NCI-H2029 (cell line): ENCODE measurements at regions not wholly inside any gene's neighbourhood (a gene's known extent, or its start where the extent isn't known, plus 50 kb on each side); places are given as distances from the start of the nearest gene placed in this dataset.
"Not testable (repeated sequence)": the region's sequence is repeated elsewhere in the genome, so short reads cannot be mapped to it uniquely, and the experiment has no call there.

Experiments
- DNase-seq: peaks from one replicate; lab custom pipeline; 2025; lab: John Stamatoyannopoulos, UW

DNA sequence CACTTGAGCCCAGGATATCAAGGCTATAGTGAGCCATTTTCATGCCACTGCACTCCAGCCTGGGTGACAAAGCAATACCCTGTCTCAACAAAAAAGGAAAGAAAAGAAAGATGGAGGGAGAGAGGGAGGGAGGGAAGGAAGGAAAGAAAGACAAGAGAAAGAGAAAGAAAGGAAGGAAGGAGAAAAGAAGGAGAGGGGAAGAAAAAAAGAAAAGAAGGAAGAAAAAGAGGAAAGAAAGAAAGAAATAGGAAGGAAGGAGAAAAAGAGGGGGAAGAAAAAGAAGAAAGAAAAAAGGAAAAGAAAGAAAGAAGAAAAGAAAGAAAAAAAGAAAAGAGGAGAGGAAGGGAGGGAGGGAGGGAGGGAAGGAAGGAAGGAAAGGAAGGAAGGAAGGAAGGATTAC, 321.5 kb upstream of the CNTNAP2 start:
- no peak for DNase-seq

DNA sequence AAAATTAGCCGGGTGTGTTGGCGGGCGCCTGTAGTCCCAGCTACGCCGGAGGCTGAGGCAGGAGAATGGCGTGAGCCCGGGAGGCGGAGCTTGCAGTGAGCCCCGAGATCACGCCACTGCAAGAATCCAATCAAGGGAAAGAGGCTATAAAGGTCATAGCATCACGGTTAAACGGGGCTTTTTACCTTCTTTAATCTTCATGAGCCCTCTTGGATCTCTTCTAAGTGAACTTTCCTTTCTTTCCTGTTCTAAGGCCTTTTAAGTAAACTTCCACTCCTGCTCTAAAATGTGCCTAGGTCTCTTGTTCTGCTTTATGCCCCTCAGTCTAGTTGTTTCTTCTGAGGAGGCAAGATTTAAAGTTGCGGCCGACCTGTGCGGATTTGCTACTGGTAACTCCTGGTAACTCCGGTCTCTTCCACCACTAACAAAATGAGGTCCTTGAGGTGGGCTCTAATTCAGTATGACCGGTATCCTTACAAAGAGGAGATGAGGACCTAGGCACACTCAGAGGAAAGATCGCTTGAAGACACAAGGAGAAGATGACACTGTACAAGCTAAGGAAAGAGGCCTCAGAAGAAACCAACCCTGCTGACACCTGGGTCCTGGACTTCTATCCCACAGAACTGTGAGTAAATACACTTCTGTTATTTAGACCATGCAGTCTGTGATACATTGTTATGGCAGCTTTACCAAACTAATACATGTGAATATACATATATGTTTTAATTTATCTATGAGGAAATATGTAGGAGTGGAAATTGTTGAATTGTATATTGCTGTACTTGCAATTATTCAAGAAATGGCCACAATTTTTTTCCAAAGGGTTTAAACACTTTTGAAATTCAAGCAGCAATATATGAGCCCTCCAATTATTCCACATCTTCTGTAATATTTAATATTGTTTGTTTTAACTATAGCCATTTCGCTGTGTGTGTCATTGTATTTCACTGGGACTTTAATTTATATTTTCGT, 331.5 kb upstream of the CNTNAP2 start:
- DNase-seq: no peak

DNA sequence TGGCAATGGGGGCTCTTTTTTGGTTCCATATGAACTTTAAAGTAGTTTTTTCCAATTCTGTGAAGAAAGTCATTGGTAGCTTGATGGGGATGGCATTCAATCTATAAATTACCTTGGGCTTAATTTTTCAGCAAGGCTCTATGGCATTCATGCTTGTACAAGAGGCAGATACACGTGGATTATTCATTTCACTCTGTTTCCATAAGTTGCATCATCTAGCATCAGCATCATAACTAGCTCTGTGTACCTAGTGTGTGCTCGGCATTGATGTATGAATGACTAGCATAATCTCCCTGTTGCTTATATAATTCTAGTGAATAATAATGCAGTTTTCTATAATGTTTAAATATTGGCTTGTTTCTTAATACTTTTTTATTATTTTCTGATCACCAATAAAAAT, 335.2 kb upstream of the CNTNAP2 start:
- not testable (repeated sequence) for DNase-seq

DNA sequence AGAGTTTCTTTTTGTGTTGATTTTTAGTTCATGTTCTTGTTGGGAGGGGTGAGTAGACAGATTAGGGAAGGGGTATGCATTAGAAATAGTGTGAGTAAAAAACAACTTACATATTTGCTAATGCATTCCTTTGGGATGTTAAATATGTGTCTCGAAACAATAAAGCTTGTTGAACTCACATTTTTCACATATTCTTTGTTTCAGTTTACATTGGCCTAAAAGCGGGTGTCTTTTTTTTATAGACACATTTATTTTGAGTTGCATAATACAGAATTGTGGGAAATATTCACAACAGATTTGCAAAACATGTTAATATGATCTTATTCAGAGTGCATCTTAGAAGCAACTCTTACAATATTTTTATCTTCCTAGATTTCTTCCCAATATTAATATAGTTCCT, 337.5 kb upstream of the CNTNAP2 start:
- no peak for DNase-seq

DNA sequence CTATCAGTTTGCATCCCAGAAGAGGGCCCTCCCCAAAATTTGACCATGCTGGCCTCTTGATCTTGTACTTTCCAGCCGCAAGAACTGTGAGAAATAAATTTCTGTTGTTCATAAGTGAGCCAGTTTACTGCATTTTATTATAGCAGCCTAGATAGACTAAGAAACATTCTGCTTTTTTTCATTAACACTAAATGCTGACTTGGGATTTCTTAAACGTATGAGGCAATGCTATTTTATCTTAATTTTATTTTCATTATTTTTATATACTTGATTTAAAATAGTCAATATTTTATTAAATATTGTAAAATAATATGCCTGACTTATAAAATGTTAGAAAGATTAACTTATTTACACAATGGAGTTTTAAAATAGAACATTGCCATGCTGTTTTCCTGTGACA, 341.8 kb upstream of the CNTNAP2 start:
- no peak for DNase-seq

DNA sequence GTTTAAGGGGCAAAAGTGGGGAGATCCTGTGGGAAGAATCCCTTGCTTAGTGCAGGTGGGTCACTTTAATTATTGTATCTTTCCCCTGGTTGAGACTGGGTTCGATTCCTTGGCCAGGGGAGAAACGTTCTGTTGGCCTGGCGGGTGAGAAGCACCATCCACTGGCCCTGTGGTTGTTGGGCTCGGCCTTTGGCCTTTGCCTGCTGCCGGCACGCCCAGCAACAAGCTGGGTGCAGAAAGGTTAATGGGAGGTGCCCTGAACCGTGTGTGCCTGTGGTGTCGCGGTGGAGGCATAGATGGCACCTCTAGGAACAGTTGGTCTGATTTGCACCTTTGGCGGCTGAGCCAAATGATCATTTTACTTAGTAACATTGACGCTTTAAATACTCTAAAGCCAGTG, 363.6 kb upstream of the CNTNAP2 start:
- no peak for DNase-seq

DNA sequence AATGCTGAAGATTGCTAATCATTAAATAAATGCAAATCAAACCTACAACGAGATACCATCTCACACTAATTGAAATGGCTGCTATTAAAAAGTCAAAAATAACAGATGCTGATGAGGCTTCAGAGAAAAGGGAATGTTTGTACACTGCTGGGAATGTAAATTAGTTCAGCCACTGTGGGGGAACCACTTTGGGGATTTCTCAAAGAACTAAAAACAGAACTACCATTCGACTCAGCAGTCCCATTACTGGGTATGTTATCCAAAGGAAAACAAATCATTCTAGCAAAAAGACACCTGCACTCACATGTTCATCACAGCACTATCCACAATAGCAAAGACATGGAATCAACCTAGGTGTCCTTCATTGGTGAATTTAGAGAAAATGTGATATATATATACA, 379.0 kb upstream of the CNTNAP2 start:
- no peak for DNase-seq

DNA sequence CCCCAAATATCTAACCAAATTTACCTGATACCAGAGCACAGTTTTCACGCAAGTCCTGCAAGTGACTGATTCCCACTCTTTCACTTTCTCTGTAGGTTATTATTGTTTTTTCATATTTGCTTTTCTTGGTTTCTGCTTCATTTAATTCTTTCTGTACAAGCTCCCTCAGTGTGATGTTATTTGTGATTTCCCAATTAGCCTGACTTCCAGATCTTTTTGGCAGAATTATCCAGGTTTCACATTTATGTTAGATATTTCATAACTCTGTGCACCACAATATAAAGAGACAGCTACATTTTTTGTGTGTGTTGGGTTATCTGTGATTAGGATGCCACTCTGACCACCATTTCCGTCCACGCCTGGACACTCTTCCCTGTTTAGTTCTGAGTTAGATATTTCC, 381.5 kb upstream of the CNTNAP2 start:
- no peak for DNase-seq

DNA sequence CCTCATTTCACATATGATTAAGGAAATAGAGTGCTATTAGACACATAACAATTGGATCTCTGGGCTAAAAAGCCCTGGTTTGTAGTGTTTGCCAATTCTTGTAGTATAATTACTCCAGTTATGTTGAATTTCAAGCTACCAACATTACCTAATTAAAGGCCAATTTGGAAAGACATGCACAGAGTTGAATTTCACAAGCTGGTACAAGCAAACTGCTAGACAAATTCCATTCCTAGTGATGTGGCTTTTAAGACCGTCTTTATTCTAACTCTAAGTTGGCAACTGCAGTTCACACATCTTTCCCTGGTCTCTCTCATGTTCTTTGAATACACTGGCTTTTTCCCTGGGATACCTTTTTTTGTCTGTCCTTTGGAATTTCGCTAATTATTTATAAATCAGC, 384.1 kb upstream of the CNTNAP2 start:
- DNase-seq: no peak

DNA sequence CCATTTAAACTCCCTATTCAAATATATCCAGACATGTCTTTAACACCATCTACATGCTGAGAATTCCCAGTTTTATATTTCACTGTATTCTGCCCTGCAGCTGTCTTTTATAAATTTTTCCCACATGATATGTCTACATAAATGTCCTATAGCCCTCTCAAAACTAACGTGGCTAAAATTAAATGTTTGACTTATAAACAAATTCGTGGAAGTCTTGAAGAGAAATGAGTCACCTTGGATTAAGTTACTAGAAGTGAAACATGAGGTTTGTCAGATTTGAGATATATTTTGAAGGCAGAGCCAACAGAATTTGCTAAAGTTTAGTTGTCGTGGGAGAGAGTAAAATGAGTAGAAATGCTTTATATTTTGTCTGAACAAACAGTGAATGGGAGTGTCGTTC, 386.9 kb upstream of the CNTNAP2 start:
- no peak for DNase-seq

DNA sequence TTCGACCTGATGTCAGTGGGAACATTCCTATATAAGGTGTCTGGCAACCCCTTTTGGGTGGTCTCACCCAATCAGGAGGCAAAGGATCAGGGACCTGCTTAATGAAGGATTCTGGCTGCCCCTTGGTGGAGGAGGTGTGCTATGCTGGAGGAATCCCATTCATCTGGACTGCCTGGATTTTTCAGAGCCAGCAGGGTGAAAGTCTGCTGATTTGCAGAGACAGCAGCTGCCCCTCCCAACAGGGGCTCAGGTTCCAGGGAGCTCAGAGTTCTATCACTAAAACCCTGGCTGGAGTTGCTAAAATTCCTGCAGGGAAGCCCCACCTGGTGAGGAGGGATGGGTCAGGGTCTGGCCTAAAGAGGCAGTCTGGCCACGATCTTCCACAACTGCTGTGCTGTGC, 398.5 kb upstream of the CNTNAP2 start:
- DNase-seq: no peak

DNA sequence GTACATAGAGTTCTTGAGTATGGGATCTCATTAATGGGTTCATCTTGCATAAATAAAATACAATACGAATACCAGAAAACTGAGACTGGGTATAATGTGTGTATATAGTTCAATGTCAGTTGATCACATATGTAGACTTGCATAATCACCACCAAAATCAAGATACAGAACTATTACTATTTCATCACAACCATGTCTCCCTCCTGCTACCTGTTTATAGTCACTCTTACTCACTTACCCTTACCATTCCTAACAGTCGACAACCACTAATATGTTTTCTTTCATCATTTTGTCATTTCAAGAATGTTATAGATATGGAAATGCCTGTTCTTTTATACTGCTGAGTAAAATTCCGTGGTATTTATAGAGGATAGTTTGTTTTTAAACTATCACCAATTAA, 416.1 kb upstream of the CNTNAP2 start:
- DNase-seq: no peak

DNA sequence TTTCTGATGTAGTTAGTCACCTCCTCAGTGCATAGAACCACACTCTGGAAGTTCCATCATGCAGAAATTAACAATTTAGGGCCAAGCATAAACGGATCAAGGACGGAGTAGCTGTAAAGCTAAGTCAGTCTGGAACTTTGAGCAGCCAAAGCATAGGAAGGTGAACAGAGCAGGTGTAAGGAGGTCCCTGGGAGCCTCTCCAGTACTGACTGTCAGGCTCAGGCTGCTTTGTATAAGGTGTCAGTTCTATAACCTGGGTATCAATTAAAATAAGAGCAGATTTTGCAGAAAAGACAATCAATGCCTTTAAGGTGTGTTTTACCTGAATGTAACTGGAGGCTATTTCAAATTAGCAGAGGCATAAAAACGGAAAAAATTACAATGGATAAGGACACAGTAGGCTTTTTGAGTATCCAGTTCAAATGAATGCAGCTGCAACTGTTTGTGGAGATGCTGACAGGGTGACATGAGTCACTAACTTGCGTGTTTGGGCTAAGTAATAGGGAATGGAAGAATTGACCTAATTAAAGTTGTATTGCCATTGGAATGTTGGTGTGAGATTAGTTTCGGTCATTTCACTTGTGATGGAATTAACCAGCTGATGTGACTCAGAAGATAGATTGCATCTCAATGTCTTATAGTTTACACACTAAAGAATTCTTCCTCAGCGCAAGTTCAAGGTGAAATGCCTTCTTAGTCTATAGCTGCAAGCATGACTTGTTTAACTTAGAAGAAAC, 417.9 kb upstream of the CNTNAP2 start:
- no peak for DNase-seq

DNA sequence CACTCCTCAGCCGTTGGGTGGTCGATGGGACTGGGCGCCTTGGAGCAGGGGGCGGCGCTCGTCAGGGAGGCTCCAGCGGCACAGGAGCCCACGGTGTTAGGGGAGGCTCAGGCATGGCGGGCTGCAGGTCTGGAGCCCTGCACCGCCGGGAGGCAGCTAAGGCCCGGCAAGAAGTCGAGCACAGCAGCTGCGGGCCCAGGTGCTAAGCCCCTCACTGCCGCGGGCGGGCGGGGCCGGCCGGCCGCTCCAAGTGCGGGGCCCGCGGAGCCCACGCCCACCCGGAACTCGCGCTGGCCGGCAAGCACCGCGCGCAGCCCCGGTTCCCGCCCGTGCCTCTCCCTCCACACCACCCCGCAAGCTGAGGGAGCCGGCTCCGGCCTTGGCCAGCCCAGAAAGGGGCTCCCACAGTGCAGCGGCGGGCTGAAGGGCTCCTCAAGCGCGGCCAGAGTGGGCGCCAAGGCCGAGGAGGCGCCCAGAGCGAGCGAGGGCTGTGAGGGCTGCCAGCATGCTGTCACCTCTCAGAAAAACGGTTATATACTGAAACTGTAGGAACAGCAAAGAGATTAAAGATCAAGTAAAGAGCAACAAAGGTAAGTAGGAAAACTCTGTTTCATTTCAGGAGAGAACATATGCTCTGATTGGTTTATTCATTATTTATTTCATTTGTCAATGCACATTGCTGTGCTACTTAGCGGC, 419.0 kb upstream of the CNTNAP2 start:
- DNase-seq: not testable (repeated sequence)

DNA sequence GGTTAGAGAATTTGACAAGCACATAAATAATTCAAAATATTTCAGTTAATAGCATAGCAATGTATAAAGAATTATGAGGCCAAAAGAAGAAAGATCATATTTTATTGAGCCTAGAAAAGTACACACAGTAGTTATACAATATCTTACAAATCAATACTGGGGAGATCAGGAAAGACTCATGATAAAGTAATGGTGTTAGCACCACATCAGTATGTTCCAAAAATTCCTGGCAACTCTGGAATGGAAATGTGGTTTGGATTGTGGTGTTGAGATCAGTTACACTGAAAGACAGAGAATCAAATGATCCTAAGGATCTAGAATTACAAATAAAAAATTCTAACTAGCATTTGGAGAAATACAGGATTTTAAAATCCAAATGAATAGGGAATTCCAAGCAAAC, 420.5 kb upstream of the CNTNAP2 start:
- DNase-seq: no peak

DNA sequence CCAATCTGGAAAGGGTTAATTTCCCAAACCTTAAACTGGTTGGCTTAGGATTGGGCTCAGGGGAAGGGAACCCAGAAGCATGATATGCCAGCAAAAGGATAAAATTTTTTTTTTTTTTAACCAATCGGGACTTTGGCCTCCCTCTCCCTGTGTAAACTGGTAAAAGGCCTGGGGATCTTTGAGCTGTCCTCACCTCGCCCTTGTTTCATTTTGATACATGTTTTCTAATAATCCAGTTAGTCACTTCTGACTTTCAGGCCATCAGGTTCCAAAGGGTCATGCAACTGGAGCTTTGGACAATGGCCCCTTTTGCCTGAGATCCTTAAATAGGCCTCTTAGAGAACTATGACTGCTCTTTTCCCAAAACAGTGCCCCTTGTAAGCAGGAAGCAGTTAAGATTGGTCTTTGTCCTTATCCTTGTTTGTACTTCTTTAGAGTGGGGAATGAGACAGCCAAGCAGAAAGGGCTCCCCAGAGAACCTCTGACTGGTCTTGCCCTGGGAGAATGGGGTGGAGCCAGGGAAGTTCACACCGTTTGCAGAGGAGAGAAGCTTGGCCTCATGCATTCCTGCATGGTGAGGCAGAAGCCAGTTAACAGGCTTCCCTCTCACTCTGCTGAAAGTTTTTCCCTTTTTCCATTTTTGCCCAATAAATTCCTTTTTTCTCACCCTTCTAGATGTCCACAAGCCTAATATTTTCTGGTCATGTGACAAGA, 424.2 kb upstream of the CNTNAP2 start:
- no peak for DNase-seq

DNA sequence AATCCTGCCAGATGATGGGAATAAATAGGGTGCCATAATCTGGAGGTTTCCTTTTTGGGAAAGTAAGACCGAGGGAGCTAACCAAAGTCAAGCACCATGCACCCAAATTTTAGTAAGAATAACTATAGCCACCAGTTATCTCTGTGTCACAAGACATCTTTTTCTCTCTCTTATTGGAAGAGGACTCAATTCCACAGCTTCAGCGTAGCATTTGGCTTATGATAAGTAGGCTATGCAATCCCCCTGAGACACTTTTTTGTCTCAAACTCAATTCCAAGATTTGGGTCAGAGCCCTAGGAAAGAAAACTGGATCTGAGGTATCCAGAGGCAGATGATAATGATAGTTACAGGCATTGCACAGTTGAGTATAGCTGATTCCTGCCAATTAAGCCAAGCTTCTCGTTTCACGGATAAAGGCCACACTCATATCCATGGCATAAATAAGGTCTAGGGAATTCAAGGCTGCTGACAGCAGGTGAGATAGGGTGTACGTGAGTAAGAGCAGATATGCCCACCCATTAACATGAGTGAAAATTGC, 425.2 kb upstream of the CNTNAP2 start:
- no peak for DNase-seq

DNA sequence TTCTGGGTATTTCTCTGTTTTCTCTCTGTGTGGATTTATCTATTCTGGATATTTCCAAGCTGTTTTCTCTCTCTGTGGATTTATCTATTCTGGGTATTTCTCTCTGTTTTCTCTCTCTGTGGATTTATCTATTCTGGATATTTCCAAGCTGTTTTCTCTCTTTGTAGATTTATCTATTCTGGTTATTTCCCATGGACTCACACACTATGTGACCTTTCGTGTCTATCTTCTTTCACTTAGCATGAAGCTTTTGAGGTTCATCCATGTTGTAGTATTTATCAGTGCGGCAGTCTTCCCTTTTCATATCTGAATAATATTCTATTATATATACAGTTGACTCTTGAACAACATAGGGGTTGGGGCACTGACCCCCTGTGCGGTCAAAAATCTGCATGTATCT, 435.0 kb upstream of the CNTNAP2 start:
- no peak for DNase-seq

DNA sequence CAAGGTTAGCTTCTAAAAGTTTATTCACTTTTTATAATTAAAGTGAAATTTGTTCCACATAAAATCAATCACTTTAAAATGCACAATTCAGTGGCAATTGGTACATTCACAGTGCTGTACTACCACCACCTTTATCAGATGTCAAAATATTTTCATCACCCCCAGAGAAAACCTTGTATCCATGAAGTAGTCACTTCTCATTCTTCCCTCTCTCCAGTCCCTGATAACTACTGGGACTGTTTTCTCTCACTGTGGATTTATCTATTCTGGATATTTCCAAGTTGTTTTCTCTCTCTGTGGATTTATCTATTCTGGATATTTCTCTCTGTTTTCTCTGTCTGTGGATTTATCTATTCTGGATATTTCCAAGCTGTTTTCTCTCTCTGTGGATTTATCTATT, 435.4 kb upstream of the CNTNAP2 start:
- no peak for DNase-seq

DNA sequence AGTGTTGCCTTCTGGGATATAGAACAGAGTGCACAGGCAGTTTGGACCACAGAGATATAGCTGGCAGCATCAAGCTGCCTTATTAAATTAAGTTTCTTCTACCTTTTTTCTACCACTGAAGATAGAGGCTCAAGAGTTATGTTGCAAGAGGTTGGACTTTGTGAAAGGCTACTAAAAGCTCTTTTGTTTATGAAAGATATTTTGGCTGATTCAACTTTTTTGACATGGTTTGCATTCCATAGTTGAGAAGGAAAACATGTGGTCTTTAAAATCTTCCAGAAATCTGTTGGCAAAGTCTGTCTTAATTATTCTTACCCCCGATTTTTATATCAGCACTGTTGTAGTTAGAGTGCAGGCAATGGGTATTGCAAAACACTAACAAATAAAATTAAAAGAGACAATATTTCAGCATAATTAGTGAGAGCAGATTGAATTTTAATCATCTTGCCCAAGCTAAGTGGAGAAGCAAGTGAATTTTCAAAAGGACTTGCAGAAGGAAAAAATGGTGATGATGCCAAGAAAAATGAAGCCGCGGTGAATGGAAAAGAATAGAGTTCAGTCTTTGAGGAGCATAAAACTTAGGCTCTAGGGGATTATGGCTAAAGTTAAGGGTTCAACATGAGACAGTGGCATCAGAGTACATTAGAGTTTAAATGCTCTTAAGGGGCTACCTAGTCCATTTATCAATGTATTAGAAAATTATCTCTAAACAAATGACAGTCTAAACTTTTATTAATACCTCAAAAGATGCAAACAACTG, 450.9 kb upstream of the CNTNAP2 start:
- no peak for DNase-seq

DNA sequence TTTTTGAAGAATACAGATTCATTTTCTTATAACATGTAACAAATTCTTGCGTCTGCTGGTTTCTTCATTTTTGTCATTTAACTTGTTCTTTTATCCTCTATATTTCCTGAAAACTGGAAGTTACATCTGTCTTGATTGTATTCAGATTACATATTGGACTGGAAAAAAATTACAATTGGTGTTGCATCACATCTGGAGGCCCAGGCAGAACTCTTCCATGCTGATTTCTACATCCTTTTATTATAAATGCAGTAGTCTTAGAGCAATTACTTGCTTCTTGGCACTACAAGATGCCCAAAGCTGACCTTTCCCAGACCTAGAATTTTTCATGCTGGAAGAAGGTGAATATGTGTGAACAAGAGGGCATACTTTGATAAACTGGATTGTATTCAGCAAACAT, 460.9 kb upstream of the CNTNAP2 start:
- no peak for DNase-seq
